ENCODE measurements at regions not wholly inside any gene's neighbourhood (a gene's known extent, or its start where the extent isn't known, plus 50 kb on each side); places are given as distances from the start of the nearest gene placed in this dataset.

- Histone ChIP-seq H3K4me3 (ENCODE audit: severe bottlenecking) (no peak overlapping the region), H3K4me1 (ENCODE audit: insufficient read depth, poor library complexity, severe bottlenecking) (no peaks in the 10 kb centered on the region), H3K36me3 (ENCODE audit: low read depth) (no peaks in the 10 kb centered on the region), H3K9me3 (ENCODE audit: severe bottlenecking) (no peaks in the 10 kb centered on the region), H3K27me3 (ENCODE audit: insufficient read depth, poor library complexity, severe bottlenecking) (peaks cover 5% of the 10 kb centered on the region), H3K27ac (ENCODE audit: poor library complexity, severe bottlenecking) (no peak overlapping the region)
- ATAC-seq (ENCODE audit: low read depth) (no peak), DNase-seq (ENCODE audit: low spot score) (no peak)
- TF ChIP-seq CTCF (IDR thresholded peaks at IDR 0.05; ENCODE audit: poor library complexity, severe bottlenecking): no peak
These were observed 207.4 kb downstream of the FNDC1 start for GRCh38 chr6:159376516-159377158.

GRCh38 chr6:159375014-159375413 is 205.8 kb downstream of the FNDC1 start:
- Histone ChIP-seq H3K4me3 (ENCODE audit: severe bottlenecking) (no peak overlapping the region), H3K9me3 (ENCODE audit: severe bottlenecking) (no peaks in the 10 kb centered on the region), H3K27me3 (ENCODE audit: insufficient read depth, poor library complexity, severe bottlenecking) (peaks cover 5% of the 10 kb centered on the region), H3K27ac (ENCODE audit: poor library complexity, severe bottlenecking) (no peak overlapping the region), H3K4me1 (ENCODE audit: insufficient read depth, poor library complexity, severe bottlenecking) (no peaks in the 10 kb centered on the region), H3K36me3 (ENCODE audit: low read depth) (no peaks in the 10 kb centered on the region)
- DNase-seq (ENCODE audit: low spot score): no peak
- no peak for ATAC-seq (ENCODE audit: low read depth)
- TF ChIP-seq CTCF (IDR thresholded peaks at IDR 0.05; ENCODE audit: poor library complexity, severe bottlenecking): no peak

GRCh38 chr6:159373670-159374069 is 204.5 kb downstream of the FNDC1 start:
- Histone ChIP-seq H3K4me1 (ENCODE audit: insufficient read depth, poor library complexity, severe bottlenecking) (no peaks in the 10 kb centered on the region), H3K27me3 (ENCODE audit: insufficient read depth, poor library complexity, severe bottlenecking) (no peaks in the 10 kb centered on the region), H3K36me3 (ENCODE audit: low read depth) (no peaks in the 10 kb centered on the region), H3K4me3 (ENCODE audit: severe bottlenecking) (no peak overlapping the region), H3K9me3 (ENCODE audit: severe bottlenecking) (no peaks in the 10 kb centered on the region), H3K27ac (ENCODE audit: poor library complexity, severe bottlenecking) (no peak overlapping the region)
- TF ChIP-seq CTCF (IDR thresholded peaks at IDR 0.05; ENCODE audit: poor library complexity, severe bottlenecking): no peak
- ATAC-seq (ENCODE audit: low read depth) (no peak), DNase-seq (ENCODE audit: low spot score) (no peak)

GRCh38 chr6:159372333-159372732 is 203.1 kb downstream of the FNDC1 start:
- H3K9me3 ChIP-seq (ENCODE audit: severe bottlenecking): no peaks in the 10 kb centered on the region
- ATAC-seq (ENCODE audit: low read depth) (no peak), DNase-seq (ENCODE audit: low spot score) (no peak)
- H3K4me3 ChIP-seq (ENCODE audit: severe bottlenecking): no peak overlapping the region
- no peaks in the 10 kb centered on the region for H3K36me3 ChIP-seq (ENCODE audit: low read depth)
- no peaks in the 10 kb centered on the region for H3K4me1 ChIP-seq (ENCODE audit: insufficient read depth, poor library complexity, severe bottlenecking)
- H3K27ac ChIP-seq (ENCODE audit: poor library complexity, severe bottlenecking): no peak overlapping the region
- no peak for TF ChIP-seq CTCF (IDR thresholded peaks at IDR 0.05; ENCODE audit: poor library complexity, severe bottlenecking)
- H3K27me3 ChIP-seq (ENCODE audit: insufficient read depth, poor library complexity, severe bottlenecking): no peaks in the 10 kb centered on the region

- Histone ChIP-seq H3K27ac (ENCODE audit: poor library complexity, severe bottlenecking) (no peak overlapping the region), H3K27me3 (ENCODE audit: insufficient read depth, poor library complexity, severe bottlenecking) (peaks cover 11% of the 10 kb centered on the region), H3K4me3 (ENCODE audit: severe bottlenecking) (no peak overlapping the region), H3K9me3 (ENCODE audit: severe bottlenecking) (peaks cover 2% of the 10 kb centered on the region), H3K36me3 (ENCODE audit: low read depth) (no peaks in the 10 kb centered on the region), H3K4me1 (ENCODE audit: insufficient read depth, poor library complexity, severe bottlenecking) (no peaks in the 10 kb centered on the region)
- DNase-seq (ENCODE audit: low spot score) (no peak), ATAC-seq (ENCODE audit: low read depth) (no peak)
- no peak for TF ChIP-seq CTCF (IDR thresholded peaks at IDR 0.05; ENCODE audit: poor library complexity, severe bottlenecking)
These were observed 191.1 kb downstream of the FNDC1 start for GRCh38 chr6:159360306-159360705.
